ENCODE measurements at regions not wholly inside any gene's neighbourhood (a gene's known extent, or its start where the extent isn't known, plus 50 kb on each side); places are given as distances from the start of the nearest gene placed in this dataset.
"Not testable (repeated sequence)": the region's sequence is repeated elsewhere in the genome, so short reads cannot be mapped to it uniquely, and the experiment has no call there.

DNA sequence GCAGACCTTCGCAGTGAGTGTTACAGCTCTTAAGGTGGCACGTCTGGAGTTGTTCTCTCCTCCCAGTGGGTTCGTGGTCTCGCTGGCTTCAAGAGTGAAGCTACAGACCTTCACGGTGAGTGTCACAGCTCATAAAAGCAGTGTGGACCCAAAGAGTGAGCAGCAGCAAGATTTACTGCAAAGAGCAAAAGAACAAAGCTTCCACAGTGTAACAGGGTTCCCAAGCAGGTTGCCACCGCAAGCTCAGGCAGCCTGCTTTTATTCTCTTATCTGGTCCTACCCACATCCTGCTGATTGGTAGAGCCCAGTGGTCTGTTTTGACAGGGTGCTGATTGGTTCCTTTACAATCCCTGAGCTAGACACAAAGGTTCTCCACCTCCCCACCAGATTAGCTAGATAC is 886.1 kb downstream of the KCNT2 start:
- not testable (repeated sequence) for H3K27me3 Mint-ChIP-seq; H3K27ac Mint-ChIP-seq; H3K27me3 ChIP-seq (ENCODE audit: control insufficient read depth, insufficient read depth, low read length); H3K36me3 Mint-ChIP-seq; H3K9me3 Mint-ChIP-seq; H3K4me3 ChIP-seq (ENCODE audit: low read depth, low read length); H3K4me1 ChIP-seq (ENCODE audit: control insufficient read depth, insufficient read depth, low read length, poor library complexity, severe bottlenecking); ATAC-seq (ENCODE audit: low read depth in 2 of 2); H3K9me3 ChIP-seq (ENCODE audit: control insufficient read depth in 2 of 2, low read length in 2 of 2); H3K36me3 ChIP-seq (ENCODE audit: control insufficient read depth, insufficient read depth, low read length); H3K4me1 Mint-ChIP-seq; H3K27ac ChIP-seq (ENCODE audit: insufficient read depth, low read length, poor library complexity, severe bottlenecking); DNase-seq; H3K4me3 Mint-ChIP-seq

DNA sequence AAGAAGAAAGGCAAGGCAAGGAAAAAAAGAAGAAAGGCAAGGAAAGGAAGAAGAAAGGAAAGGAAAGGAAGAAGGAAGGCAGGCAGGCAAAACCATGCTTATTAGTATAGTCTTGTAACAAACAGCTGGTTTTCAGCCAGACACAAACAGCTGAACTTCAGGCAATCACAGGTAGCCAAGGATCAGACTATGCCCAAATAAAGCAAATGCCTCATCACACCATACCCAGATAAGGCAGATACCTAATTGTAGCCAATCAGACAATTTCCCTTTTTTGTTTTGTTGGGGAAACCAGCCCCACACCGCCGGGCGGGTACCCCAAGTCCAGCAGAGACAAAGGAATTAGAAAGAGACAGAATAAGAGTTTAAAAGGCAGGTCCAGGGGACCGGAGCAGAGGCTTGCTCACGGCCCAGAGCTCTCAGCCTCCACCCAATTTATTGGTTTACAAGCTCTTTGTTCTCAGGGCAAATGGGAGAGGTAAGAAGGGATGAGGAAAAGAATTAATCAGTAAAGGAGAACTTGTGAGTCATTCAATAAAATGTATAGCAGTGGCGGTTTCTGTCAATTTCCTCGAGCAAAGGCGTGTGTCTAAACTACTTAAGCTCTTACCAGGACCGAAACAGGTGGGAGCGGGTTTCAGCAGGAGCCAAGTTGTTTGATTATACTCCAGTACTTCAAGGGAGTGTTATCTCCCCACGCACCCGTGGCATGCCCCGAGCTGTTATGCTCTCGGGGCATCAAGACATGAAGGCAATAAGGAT is 886.8 kb downstream of the KCNT2 start:
- Mint-ChIP-seq H3K27me3 (no peaks in the 10 kb centered on the region), H3K27ac (no peak overlapping the region), H3K9me3 (peaks cover 0 to 7% (median 0%) of the 10 kb centered on the region in 7 donors), H3K4me1 (no peaks in the 10 kb centered on the region), H3K36me3 (no peaks in the 10 kb centered on the region), H3K4me3 (peak overlapping the region in 1 of 4 donors; percentile 61)
- Histone ChIP-seq H3K4me3 (ENCODE audit: low read depth, low read length) (no peak overlapping the region), H3K36me3 (ENCODE audit: control insufficient read depth, insufficient read depth, low read length) (no peaks in the 10 kb centered on the region), H3K4me1 (ENCODE audit: control insufficient read depth, insufficient read depth, low read length, poor library complexity, severe bottlenecking) (no peaks in the 10 kb centered on the region), H3K9me3 (ENCODE audit: control insufficient read depth in 2 of 2, low read length in 2 of 2) (no peaks in the 10 kb centered on the region), H3K27ac (ENCODE audit: insufficient read depth, low read length, poor library complexity, severe bottlenecking) (no peak overlapping the region), H3K27me3 (ENCODE audit: control insufficient read depth, insufficient read depth, low read length) (no peaks in the 10 kb centered on the region)
- ATAC-seq (ENCODE audit: low read depth in 2 of 2), result no peak
- no peak for DNase-seq

GRCh38 chr1:195717651-195718050 is 890.6 kb downstream of the KCNT2 start:
- Histone ChIP-seq H3K27me3 (ENCODE audit: control insufficient read depth, insufficient read depth, low read length) (no peaks in the 10 kb centered on the region), H3K4me3 (ENCODE audit: low read depth, low read length) (no peak overlapping the region), H3K36me3 (ENCODE audit: control insufficient read depth, insufficient read depth, low read length) (no peaks in the 10 kb centered on the region), H3K4me1 (ENCODE audit: control insufficient read depth, insufficient read depth, low read length, poor library complexity, severe bottlenecking) (no peaks in the 10 kb centered on the region), H3K9me3 (ENCODE audit: control insufficient read depth in 2 of 2, low read length in 2 of 2) (no peaks in the 10 kb centered on the region), H3K27ac (ENCODE audit: insufficient read depth, low read length, poor library complexity, severe bottlenecking) (no peak overlapping the region)
- no peaks in the 10 kb centered on the region for H3K4me1 Mint-ChIP-seq
- H3K4me3 Mint-ChIP-seq, result no peak overlapping the region
- no peaks in the 10 kb centered on the region for H3K36me3 Mint-ChIP-seq
- no peaks in the 10 kb centered on the region for H3K27me3 Mint-ChIP-seq
- ATAC-seq (ENCODE audit: low read depth in 2 of 2) (no peak), DNase-seq (no peak)
- H3K27ac Mint-ChIP-seq, result no peak overlapping the region
- H3K9me3 Mint-ChIP-seq, result peaks cover 0 to 7% (median 0%) of the 10 kb centered on the region in 7 donors

DNA sequence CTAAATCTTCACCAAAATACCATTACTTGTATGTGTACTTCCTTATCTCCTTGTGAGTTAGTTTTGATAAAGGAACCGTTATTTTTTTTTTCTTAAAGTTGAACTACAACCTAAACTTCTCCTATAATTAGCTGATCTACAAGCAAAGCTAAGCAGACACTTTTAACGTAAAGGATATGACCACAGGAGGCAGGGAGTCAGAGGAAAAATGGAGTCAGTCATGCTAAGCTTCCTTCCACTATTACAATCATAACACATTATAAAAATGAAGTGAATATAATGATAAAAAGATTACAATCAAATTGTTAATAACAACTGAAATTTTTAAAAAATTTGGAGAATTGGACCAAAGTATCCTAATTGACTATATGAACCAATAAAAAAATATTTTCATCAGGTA is 892.6 kb downstream of the KCNT2 start:
- Mint-ChIP-seq H3K9me3 (peaks cover 0 to 3% (median 0%) of the 10 kb centered on the region in 7 donors), H3K36me3 (no peaks in the 10 kb centered on the region), H3K27me3 (no peaks in the 10 kb centered on the region), H3K4me1 (no peaks in the 10 kb centered on the region), H3K4me3 (no peak overlapping the region), H3K27ac (no peak overlapping the region)
- Histone ChIP-seq H3K4me1 (ENCODE audit: control insufficient read depth, insufficient read depth, low read length, poor library complexity, severe bottlenecking) (no peaks in the 10 kb centered on the region), H3K27ac (ENCODE audit: insufficient read depth, low read length, poor library complexity, severe bottlenecking) (no peak overlapping the region), H3K36me3 (ENCODE audit: control insufficient read depth, insufficient read depth, low read length) (no peaks in the 10 kb centered on the region), H3K27me3 (ENCODE audit: control insufficient read depth, insufficient read depth, low read length) (no peaks in the 10 kb centered on the region), H3K9me3 (ENCODE audit: control insufficient read depth in 2 of 2, low read length in 2 of 2) (no peaks in the 10 kb centered on the region), H3K4me3 (ENCODE audit: low read depth, low read length) (no peak overlapping the region)
- DNase-seq (no peak), ATAC-seq (ENCODE audit: low read depth in 2 of 2) (no peak)

GRCh38 chr1:195714248-195714647 is 894.0 kb downstream of the KCNT2 start:
- Mint-ChIP-seq H3K27me3 (no peaks in the 10 kb centered on the region), H3K27ac (no peak overlapping the region), H3K4me1 (no peaks in the 10 kb centered on the region), H3K36me3 (no peaks in the 10 kb centered on the region), H3K4me3 (no peak overlapping the region), H3K9me3 (peaks cover 0 to 3% (median 0%) of the 10 kb centered on the region in 7 donors)
- Histone ChIP-seq H3K27me3 (ENCODE audit: control insufficient read depth, insufficient read depth, low read length) (no peaks in the 10 kb centered on the region), H3K4me1 (ENCODE audit: control insufficient read depth, insufficient read depth, low read length, poor library complexity, severe bottlenecking) (no peaks in the 10 kb centered on the region), H3K27ac (ENCODE audit: insufficient read depth, low read length, poor library complexity, severe bottlenecking) (no peak overlapping the region), H3K4me3 (ENCODE audit: low read depth, low read length) (no peak overlapping the region), H3K9me3 (ENCODE audit: control insufficient read depth in 2 of 2, low read length in 2 of 2) (no peaks in the 10 kb centered on the region), H3K36me3 (ENCODE audit: control insufficient read depth, insufficient read depth, low read length) (no peaks in the 10 kb centered on the region)
- ATAC-seq (ENCODE audit: low read depth in 2 of 2) (no peak), DNase-seq (no peak)

GRCh38 chr1:195709821-195710220 is 898.4 kb downstream of the KCNT2 start:
- H3K27me3 Mint-ChIP-seq, result no peaks in the 10 kb centered on the region

GRCh38 chr1:195704028-195704427 is 904.2 kb downstream of the KCNT2 start:
- Histone ChIP-seq H3K4me3 (ENCODE audit: low read depth, low read length) (no peak overlapping the region), H3K4me1 (ENCODE audit: control insufficient read depth, insufficient read depth, low read length, poor library complexity, severe bottlenecking) (no peaks in the 10 kb centered on the region), H3K36me3 (ENCODE audit: control insufficient read depth, insufficient read depth, low read length) (no peaks in the 10 kb centered on the region), H3K27ac (ENCODE audit: insufficient read depth, low read length, poor library complexity, severe bottlenecking) (no peak overlapping the region), H3K9me3 (ENCODE audit: control insufficient read depth in 2 of 2, low read length in 2 of 2) (no peaks in the 10 kb centered on the region), H3K27me3 (ENCODE audit: control insufficient read depth, insufficient read depth, low read length) (no peaks in the 10 kb centered on the region)
- Mint-ChIP-seq H3K36me3 (no peaks in the 10 kb centered on the region), H3K27ac (no peak overlapping the region), H3K4me1 (no peaks in the 10 kb centered on the region), H3K27me3 (no peaks in the 10 kb centered on the region), H3K9me3 (peaks cover 0 to 4% (median under 1%) of the 10 kb centered on the region in 7 donors), H3K4me3 (no peak overlapping the region)
- ATAC-seq (ENCODE audit: low read depth in 2 of 2) (no peak), DNase-seq (no peak)

More at GRCh38 chr1:195709821-195710220, 898.4 kb downstream of the KCNT2 start:
- Mint-ChIP-seq H3K27ac (no peak overlapping the region), H3K36me3 (no peaks in the 10 kb centered on the region), H3K9me3 (peaks cover 0 to 4% (median 0%) of the 10 kb centered on the region in 7 donors), H3K4me1 (no peaks in the 10 kb centered on the region), H3K4me3 (no peak overlapping the region)
- Histone ChIP-seq H3K4me3 (ENCODE audit: low read depth, low read length) (no peak overlapping the region), H3K27me3 (ENCODE audit: control insufficient read depth, insufficient read depth, low read length) (no peaks in the 10 kb centered on the region), H3K4me1 (ENCODE audit: control insufficient read depth, insufficient read depth, low read length, poor library complexity, severe bottlenecking) (no peaks in the 10 kb centered on the region), H3K27ac (ENCODE audit: insufficient read depth, low read length, poor library complexity, severe bottlenecking) (no peak overlapping the region), H3K36me3 (ENCODE audit: control insufficient read depth, insufficient read depth, low read length) (no peaks in the 10 kb centered on the region), H3K9me3 (ENCODE audit: control insufficient read depth in 2 of 2, low read length in 2 of 2) (no peaks in the 10 kb centered on the region)
- DNase-seq, result no peak
- ATAC-seq (ENCODE audit: low read depth in 2 of 2), result no peak

GRCh38 chr1:195701149-195701548 is 907.1 kb downstream of the KCNT2 start:
- no peaks in the 10 kb centered on the region for H3K27me3 Mint-ChIP-seq
- no peaks in the 10 kb centered on the region for H3K4me1 Mint-ChIP-seq
- H3K4me3 ChIP-seq (ENCODE audit: low read depth, low read length), result no peak overlapping the region
- ATAC-seq (ENCODE audit: low read depth in 2 of 2), result no peak
- H3K9me3 ChIP-seq (ENCODE audit: control insufficient read depth in 2 of 2, low read length in 2 of 2), result no peaks in the 10 kb centered on the region
- peaks cover 0 to 3% (median 0%) of the 10 kb centered on the region in 7 donors for H3K9me3 Mint-ChIP-seq
- no peaks in the 10 kb centered on the region for H3K27me3 ChIP-seq (ENCODE audit: control insufficient read depth, insufficient read depth, low read length)
- no peak overlapping the region for H3K4me3 Mint-ChIP-seq
- H3K36me3 ChIP-seq (ENCODE audit: control insufficient read depth, insufficient read depth, low read length), result no peaks in the 10 kb centered on the region
- H3K27ac ChIP-seq (ENCODE audit: insufficient read depth, low read length, poor library complexity, severe bottlenecking), result no peak overlapping the region
- H3K36me3 Mint-ChIP-seq, result no peaks in the 10 kb centered on the region
- H3K4me1 ChIP-seq (ENCODE audit: control insufficient read depth, insufficient read depth, low read length, poor library complexity, severe bottlenecking), result no peaks in the 10 kb centered on the region
- H3K27ac Mint-ChIP-seq, result no peak overlapping the region
- DNase-seq, result no peak

Data from CD4-positive, CD25-positive, alpha-beta regulatory T cell (primary cell).